Breast epithelium (tissue), 4 donors: ENCODE measurements at regions not wholly inside any gene's neighbourhood (a gene's known extent, or its start where the extent isn't known, plus 50 kb on each side); places are given as distances from the start of the nearest gene placed in this dataset.

ENCODE experiments used
- DNase-seq, 2 donors: peaks; one replicate each; pipeline ENCODE4 v3.0.0-alpha.2; 2019; ENCODE audit warnings: low spot score in 2 of 2
- H3K27ac ChIP-seq, 2 donors: fragments of 200-600 bp; sonication (generic) in 1 of 2; one replicate each; pipeline ENCODE4 v1.5.1; 2016 to 2019; ENCODE audit warnings: mild to moderate bottlenecking in 1 of 2
- H3K27me3 ChIP-seq, 2 donors: fragments of 200-600 bp; sonication (generic) in 1 of 2; one replicate each; pipeline versions ENCODE4 v1.5.1 to v1.6.0; 2017 to 2019; ENCODE audit warnings: control low read depth in 1 of 2, mild to moderate bottlenecking in 1 of 2
- H3K36me3 ChIP-seq: fragments of 200-600 bp; one replicate; pipeline ENCODE4 v1.5.1; 2019
- H3K4me1 ChIP-seq, 2 donors: fragments of 200-600 bp; sonication (generic); one replicate each; pipeline ENCODE4 v1.5.1; 2016 to 2019; ENCODE audit warnings: control low read depth in 1 of 2
- H3K4me3 ChIP-seq, 3 donors: fragments of 200-600 bp; sonication (generic); 1 replicate in 2 of 3; 2 replicates in 1 of 3; pipeline ENCODE4 v1.5.1; 2016 to 2019; ENCODE audit warnings: mild to moderate bottlenecking in 3 of 3, moderate library complexity in 2 of 3
- H3K9me3 ChIP-seq, 2 donors: fragments of 200-600 bp; sonication (generic) in 1 of 2; one replicate each; pipeline ENCODE4 v1.5.1; 2016 to 2019; ENCODE audit warnings: control low read depth in 1 of 2
- CTCF ChIP-seq, 3 donors: fragments of 450-650 bp; IDR thresholded peaks; one replicate each; pipeline ENCODE4 v1.5.1; 2016 to 2017; ENCODE audit warnings: antibody characterized with exemption in 3 of 3, mild to moderate bottlenecking in 3 of 3, moderate library complexity in 3 of 3
- POLR2A ChIP-seq: fragments of 450-650 bp; IDR thresholded peaks from one replicate; pipeline ENCODE4 v1.6.1; 2016; ENCODE audit warnings: antibody characterized with exemption, mild to moderate bottlenecking, moderate library complexity
- POLR2AphosphoS5 ChIP-seq, 3 donors: sonication (generic); formaldehyde crosslinking; IDR thresholded peaks; one replicate each; pipeline ENCODE4 v1.6.1; 2017; ENCODE audit warnings: antibody characterized with exemption in 3 of 3
- intact Hi-C: fragments of 100-400 bp; cut with DNase I; formaldehyde crosslinking; loops from one replicate; pipeline ENCODE4 v1.15.1; 2023; ENCODE audit warnings: low total_unique reads

- no peaks in the 10 kb centered on the region for H3K27me3 ChIP-seq
- no peak for TF ChIP-seq CTCF (IDR thresholded peaks at IDR 0.05)
- no peak overlapping the region for H3K27ac ChIP-seq
- H3K4me3 ChIP-seq = no peak overlapping the region
- no peak for DNase-seq
- H3K4me1 ChIP-seq = no peaks in the 10 kb centered on the region
- no peaks in the 10 kb centered on the region for H3K9me3 ChIP-seq
- intact Hi-C loops = no loop called here
- no peaks in the 10 kb centered on the region for H3K36me3 ChIP-seq
Measured at GRCh38 chr12:46916796-46917419, 91.1 kb upstream of the SLC38A4 start.

- no peak overlapping the region for H3K27ac ChIP-seq
- DNase-seq = no peak
- no peaks in the 10 kb centered on the region for H3K4me1 ChIP-seq
- no peak overlapping the region for H3K4me3 ChIP-seq
- no peaks in the 10 kb centered on the region for H3K36me3 ChIP-seq
- no peaks in the 10 kb centered on the region for H3K27me3 ChIP-seq
- intact Hi-C loops = loop anchor here (2.0 kb wide), 1 partner anchor 17 kb away; no protein-coding TSS in a partner anchor
- H3K9me3 ChIP-seq = no peaks in the 10 kb centered on the region
- TF ChIP-seq CTCF (IDR thresholded peaks at IDR 0.05) (no peak), POLR2A (no peak), POLR2AphosphoS5 (IDR thresholded peaks at IDR 0.05) (no peak)
Measured at GRCh38 chr12:46917821-46918220, 92.0 kb upstream of the SLC38A4 start.

GRCh38 chr12:46918631-46919030 is 92.8 kb upstream of the SLC38A4 start:
- H3K4me1 ChIP-seq = no peaks in the 10 kb centered on the region
- H3K9me3 ChIP-seq = no peaks in the 10 kb centered on the region
- DNase-seq = no peak
- H3K27me3 ChIP-seq = no peaks in the 10 kb centered on the region
- intact Hi-C loops = loop anchor here (2.0 kb wide), 1 partner anchor 18 kb away; no protein-coding TSS in a partner anchor
- H3K27ac ChIP-seq = no peak overlapping the region
- TF ChIP-seq POLR2AphosphoS5 (IDR thresholded peaks at IDR 0.05) (no peak), CTCF (IDR thresholded peaks at IDR 0.05) (no peak), POLR2A (no peak)
- H3K36me3 ChIP-seq = no peaks in the 10 kb centered on the region
- no peak overlapping the region for H3K4me3 ChIP-seq

- intact Hi-C loops = loop anchor here (2.0 kb wide), 2 partner anchors 19 to 75 kb away; no protein-coding TSS in a partner anchor
- no peak for TF ChIP-seq POLR2A
- no peak for TF ChIP-seq POLR2AphosphoS5 (IDR thresholded peaks at IDR 0.05)
- TF ChIP-seq CTCF (IDR thresholded peaks at IDR 0.05) = no peak
- no peaks in the 10 kb centered on the region for H3K36me3 ChIP-seq
Measured at GRCh38 chr12:46919666-46920400, 94.0 kb upstream of the SLC38A4 start.

GRCh38 chr12:46920499-46920898 is 94.7 kb upstream of the SLC38A4 start:
- no peaks in the 10 kb centered on the region for H3K36me3 ChIP-seq
- no peak overlapping the region for H3K27ac ChIP-seq
- H3K4me3 ChIP-seq = no peak overlapping the region
- no peaks in the 10 kb centered on the region for H3K9me3 ChIP-seq
- intact Hi-C loops = loop anchor here (2.0 kb wide), 1 partner anchor 76 kb away; no protein-coding TSS in a partner anchor
- TF ChIP-seq POLR2A (no peak), CTCF (IDR thresholded peaks at IDR 0.05) (no peak)
- no peaks in the 10 kb centered on the region for H3K4me1 ChIP-seq
- DNase-seq = no peak
- H3K27me3 ChIP-seq = no peaks in the 10 kb centered on the region

More at GRCh38 chr12:46919666-46920400, 94.0 kb upstream of the SLC38A4 start:
- Histone ChIP-seq H3K4me1 (no peaks in the 10 kb centered on the region), H3K9me3 (no peaks in the 10 kb centered on the region), H3K27ac (peak overlapping the region in 1 of 2 donors; percentile 32), H3K4me3 (no peak overlapping the region), H3K27me3 (no peaks in the 10 kb centered on the region)
- DNase-seq = no peak
